Thyroid gland (tissue), 4 donors: ENCODE measurements at regions not wholly inside any gene's neighbourhood (a gene's known extent, or its start where the extent isn't known, plus 50 kb on each side); places are given as distances from the start of the nearest gene placed in this dataset.
"Not testable (repeated sequence)": the region's sequence is repeated elsewhere in the genome, so short reads cannot be mapped to it uniquely, and the experiment has no call there.

ENCODE experiments used
- DNase-seq, 2 donors: peaks; one replicate each; pipeline ENCODE4 v3.0.0-alpha.2; 2019
- H3K27ac ChIP-seq, 3 donors: fragments of 200-600 bp; sonication (generic); 1 replicate in 2 of 3; 2 replicates in 1 of 3; pipeline ENCODE4 v1.5.1; 2016 to 2019; ENCODE audit warnings: mild to moderate bottlenecking in 1 of 3, moderate library complexity in 1 of 3
- H3K27me3 ChIP-seq: fragments of 200-600 bp; sonication (generic); one replicate; pipeline ENCODE4 v1.5.1; 2019
- H3K36me3 ChIP-seq, 2 donors: fragments of 200-600 bp; sonication (generic); one replicate each; pipeline ENCODE4 v1.5.1; 2016 to 2019
- H3K4me1 ChIP-seq, 2 donors: fragments of 200-600 bp; sonication (generic); one replicate each; pipeline ENCODE4 v1.5.1; 2017 to 2019
- H3K4me3 ChIP-seq, 3 donors: fragments of 200-600 bp; sonication (generic); replicated peaks in 1 of 3; 1 replicate in 2 of 3; 2 replicates in 1 of 3; pipeline ENCODE4 v1.5.1; 2016; ENCODE audit warnings: mild to moderate bottlenecking in 1 of 3
- H3K9me3 ChIP-seq: fragments of 200-600 bp; sonication (generic); one replicate; pipeline ENCODE4 v1.5.1; 2017
- POLR2A ChIP-seq, 2 donors: fragments of 450-650 bp; IDR thresholded peaks; one replicate each; pipeline ENCODE4 v1.6.1; 2017; ENCODE audit warnings: antibody characterized with exemption in 2 of 2, mild to moderate bottlenecking in 2 of 2, moderate library complexity in 1 of 2
- WGBS, 2 donors: methylation state at CpG; one replicate each; pipeline ENCODE4 v1.1.5; 2017; 5-methylcytosine and 5-hydroxymethylcytosine counted together
- intact Hi-C: fragments of 100-400 bp; cut with DNase I; formaldehyde crosslinking; loops from one replicate; pipeline ENCODE4 v1.15.1; 2023
- TF ChIP-seq, protein P1 (sequence below), 6 experiments: fragments of 200-600 bp in 3 of 6; fragments of 450-650 bp in 3 of 6; sonication (generic) in 3 of 6; IDR thresholded peaks; one replicate each; pipeline ENCODE4 v1.5.1; 2016 to 2019; ENCODE audit warnings: antibody characterized with exemption in 6 of 6, mild to moderate bottlenecking in 2 of 6, inconsistent platforms in 1 of 6, moderate library complexity in 1 of 6

GRCh38 chr16:27624154-27625049, 74.5 kb downstream of the KATNIP start:
- H3K27me3 ChIP-seq, result no peaks in the 10 kb centered on the region
- no peaks in the 10 kb centered on the region for H3K36me3 ChIP-seq
- H3K4me3 ChIP-seq, result no peak overlapping the region
- H3K4me1 ChIP-seq, result peaks cover 34 to 68% of the 10 kb centered on the region in 2 donors
- no peaks in the 10 kb centered on the region for H3K9me3 ChIP-seq
- TF ChIP-seq POLR2A (IDR thresholded peaks at IDR 0.05), result no peak
- TF ChIP-seq, protein P1, sequence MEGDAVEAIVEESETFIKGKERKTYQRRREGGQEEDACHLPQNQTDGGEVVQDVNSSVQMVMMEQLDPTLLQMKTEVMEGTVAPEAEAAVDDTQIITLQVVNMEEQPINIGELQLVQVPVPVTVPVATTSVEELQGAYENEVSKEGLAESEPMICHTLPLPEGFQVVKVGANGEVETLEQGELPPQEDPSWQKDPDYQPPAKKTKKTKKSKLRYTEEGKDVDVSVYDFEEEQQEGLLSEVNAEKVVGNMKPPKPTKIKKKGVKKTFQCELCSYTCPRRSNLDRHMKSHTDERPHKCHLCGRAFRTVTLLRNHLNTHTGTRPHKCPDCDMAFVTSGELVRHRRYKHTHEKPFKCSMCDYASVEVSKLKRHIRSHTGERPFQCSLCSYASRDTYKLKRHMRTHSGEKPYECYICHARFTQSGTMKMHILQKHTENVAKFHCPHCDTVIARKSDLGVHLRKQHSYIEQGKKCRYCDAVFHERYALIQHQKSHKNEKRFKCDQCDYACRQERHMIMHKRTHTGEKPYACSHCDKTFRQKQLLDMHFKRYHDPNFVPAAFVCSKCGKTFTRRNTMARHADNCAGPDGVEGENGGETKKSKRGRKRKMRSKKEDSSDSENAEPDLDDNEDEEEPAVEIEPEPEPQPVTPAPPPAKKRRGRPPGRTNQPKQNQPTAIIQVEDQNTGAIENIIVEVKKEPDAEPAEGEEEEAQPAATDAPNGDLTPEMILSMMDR (IDR thresholded peaks at IDR 0.05), result no peak
- peak overlapping the region; percentile 73 to 81 (median 77) for H3K27ac ChIP-seq
- DNase-seq, result no peak
- intact Hi-C loops, result no loop called here
- 89 to 94% methylated on average over 12 of the region's 12 CpGs for WGBS, 2 donors

DNA sequence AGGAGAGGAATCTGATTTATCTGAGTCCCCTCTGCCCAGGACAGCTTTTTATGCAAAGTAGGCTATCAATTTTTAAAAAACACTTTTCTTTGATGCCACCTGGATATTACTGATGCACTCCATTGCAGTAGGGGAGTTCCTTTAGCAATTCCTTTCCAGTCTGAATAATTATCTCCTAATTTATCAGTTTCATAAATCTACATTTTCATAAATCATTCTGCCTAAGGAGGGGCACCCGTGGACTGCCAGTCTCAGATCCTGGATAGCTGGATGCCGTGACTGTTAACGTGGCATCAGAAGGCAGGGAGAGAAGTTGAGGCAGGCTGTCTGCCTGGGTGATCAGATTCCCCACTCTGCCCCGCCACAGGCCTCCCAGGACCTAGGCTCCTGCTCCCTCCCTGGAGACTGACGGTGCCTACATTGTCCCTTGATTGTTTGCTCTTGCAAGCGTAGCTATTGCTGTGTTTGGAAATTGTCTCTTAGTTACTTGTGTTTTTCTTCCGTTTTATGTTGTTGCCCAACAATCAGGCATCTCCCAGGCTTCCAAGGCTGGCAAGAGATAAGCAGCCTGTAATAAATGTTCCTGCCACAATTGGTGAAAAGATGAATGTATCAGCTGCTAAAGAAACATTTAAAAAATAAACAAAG, 75.2 kb downstream of the KATNIP start:
- H3K27ac ChIP-seq, result peak overlapping the region; percentile 73 to 81 (median 77)
- intact Hi-C loops, result no loop called here

DNA sequence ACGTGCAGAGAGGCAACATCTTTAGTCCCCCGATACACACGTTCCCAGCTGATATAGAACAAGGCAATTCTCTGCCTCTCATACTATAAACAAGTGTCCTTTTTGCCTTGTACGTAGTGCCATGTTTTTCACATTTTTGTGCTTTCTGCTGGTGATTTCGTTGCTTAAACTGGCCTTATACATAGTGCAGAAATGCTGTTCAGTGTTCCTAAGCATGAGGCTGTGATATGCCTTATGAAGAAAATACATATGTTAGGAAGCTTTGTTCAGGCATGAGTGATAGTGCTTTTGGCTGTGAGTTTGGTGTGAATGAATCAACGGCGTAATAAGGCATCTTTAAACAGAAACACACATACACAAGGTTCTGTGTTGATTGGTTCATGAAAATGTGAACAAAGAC, 77.2 kb downstream of the KATNIP start:
- intact Hi-C loops, result no loop called here
- Histone ChIP-seq H3K9me3 (no peaks in the 10 kb centered on the region), H3K27me3 (no peaks in the 10 kb centered on the region), H3K4me1 (peaks cover 30 to 48% of the 10 kb centered on the region in 2 donors), H3K27ac (peak overlapping the region in 1 of 3 donors; percentile 73), H3K4me3 (no peak overlapping the region), H3K36me3 (no peaks in the 10 kb centered on the region)
- DNase-seq, result no peak
- 94 to 95% methylated on average over 7 of the region's 7 CpGs for WGBS, 2 donors
- no peak for TF ChIP-seq POLR2A (IDR thresholded peaks at IDR 0.05)
- TF ChIP-seq, protein P1 (IDR thresholded peaks at IDR 0.05), result no peak

More for the DNA sequence above, 75.2 kb downstream of the KATNIP start:
- peak in 1 of 2 donors; percentile 59 for DNase-seq
- no peaks in the 10 kb centered on the region for H3K36me3 ChIP-seq
- H3K4me3 ChIP-seq, result no peak overlapping the region
- WGBS, 2 donors, result 49 to 54% methylated on average over 7 of the region's 7 CpGs
- no peaks in the 10 kb centered on the region for H3K9me3 ChIP-seq
- H3K4me1 ChIP-seq, result peaks cover 31 to 60% of the 10 kb centered on the region in 2 donors
- TF ChIP-seq, protein P1 (IDR thresholded peaks at IDR 0.05), result no peak
- TF ChIP-seq POLR2A (IDR thresholded peaks at IDR 0.05), result peak in 1 of 2 donors; percentile 7
- H3K27me3 ChIP-seq, result no peaks in the 10 kb centered on the region

- Histone ChIP-seq H3K4me3 (no peak overlapping the region), H3K27ac (peak overlapping the region; percentile 64 to 82 (median 79)), H3K9me3 (no peaks in the 10 kb centered on the region), H3K4me1 (peaks cover 27 to 38% of the 10 kb centered on the region in 2 donors), H3K36me3 (no peaks in the 10 kb centered on the region), H3K27me3 (no peaks in the 10 kb centered on the region)
- 34 to 46% methylated on average over 9 to 15 of the region's 15 CpGs for WGBS, 2 donors
- TF ChIP-seq, protein P1 (IDR thresholded peaks at IDR 0.05), result no peak
- TF ChIP-seq POLR2A (IDR thresholded peaks at IDR 0.05), result no peak
- intact Hi-C loops, result no loop called here
- peak; percentile 62 for DNase-seq
Observed at GRCh38 chr16:27628241-27628942, 78.4 kb downstream of the KATNIP start.

- peak overlapping the region; percentile 64 to 82 (median 79) for H3K27ac ChIP-seq
- H3K4me3 ChIP-seq, H3K36me3 ChIP-seq, H3K27me3 ChIP-seq, H3K9me3 ChIP-seq, intact Hi-C loops: not testable (repeated sequence)
- peaks cover 27 to 38% of the 10 kb centered on the region in 2 donors for H3K4me1 ChIP-seq
- peak; percentile 54 to 62 for DNase-seq
- 40 to 57% methylated on average over 8 of the region's 8 CpGs for WGBS, 2 donors
Observed at GRCh38 chr16:27628943-27629462, 79.1 kb downstream of the KATNIP start.
